GM23248 (cell line): ENCODE measurements at regions not wholly inside any gene's neighbourhood (a gene's known extent, or its start where the extent isn't known, plus 50 kb on each side); places are given as distances from the start of the nearest gene placed in this dataset.

Experiments
- EZH2 ChIP-seq: fragments of 200-600 bp; sonication (generic); IDR thresholded peaks from 2 replicates; pipeline ENCODE4 v1.6.1; 2018; ENCODE audit warnings: antibody characterized with exemption, mild to moderate bottlenecking; ENCODE audit not compliant: insufficient read depth, poor library complexity, severe bottlenecking
- EZH2phosphoT487 ChIP-seq: fragments of 200-600 bp; sonication (generic); IDR thresholded peaks from 2 replicates; pipeline ENCODE4 v1.6.1; 2018; ENCODE audit warnings: antibody characterized with exemption, moderate library complexity, mild to moderate bottlenecking, low read depth; ENCODE audit not compliant: insufficient read depth

DNA sequence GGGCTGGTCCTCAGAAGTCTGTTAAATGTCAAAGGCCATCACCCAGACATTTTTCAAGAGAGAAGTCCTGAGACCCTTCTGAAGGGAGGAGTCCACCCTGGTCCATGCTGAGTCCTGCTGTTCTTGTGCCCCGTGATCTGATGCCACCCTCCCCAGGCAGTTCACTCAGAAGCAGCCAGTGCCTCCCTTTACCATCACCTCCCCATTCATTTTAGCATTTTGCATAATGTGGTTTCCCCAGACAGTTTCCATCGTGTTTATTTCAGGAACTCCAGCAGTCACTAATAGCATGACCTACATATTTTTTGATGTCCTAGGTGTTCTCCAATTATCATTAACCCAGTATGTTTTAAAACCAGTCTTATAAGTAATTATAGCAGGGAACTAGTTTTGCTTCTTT, 353.0 kb upstream of the CDH5 start:
- TF ChIP-seq EZH2 (no peak), EZH2phosphoT487 (no peak)
